ENCODE measurements at regions not wholly inside any gene's neighbourhood (a gene's known extent, or its start where the extent isn't known, plus 50 kb on each side); places are given as distances from the start of the nearest gene placed in this dataset.

DNA sequence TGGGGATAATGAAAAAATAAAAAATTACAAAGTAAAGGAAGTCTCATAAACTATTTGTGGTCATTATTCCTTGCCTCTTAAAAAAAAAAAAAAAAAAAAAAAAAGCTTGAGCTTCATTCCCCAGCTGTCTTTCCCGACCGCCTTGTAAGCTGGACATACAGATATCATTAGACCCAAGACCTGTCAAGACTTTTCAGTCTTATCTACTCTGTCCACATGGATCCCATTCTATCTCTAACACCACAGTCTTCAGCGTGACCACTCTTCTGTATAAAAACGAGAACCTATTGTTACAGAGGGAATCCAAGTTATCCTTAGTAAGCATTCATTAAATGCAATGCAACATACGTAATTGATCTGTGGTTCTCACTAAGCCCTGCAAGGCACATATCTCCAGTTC lies 423.5 kb downstream of the MEI4 start (continued):
- TF ChIP-seq, protein P1, sequence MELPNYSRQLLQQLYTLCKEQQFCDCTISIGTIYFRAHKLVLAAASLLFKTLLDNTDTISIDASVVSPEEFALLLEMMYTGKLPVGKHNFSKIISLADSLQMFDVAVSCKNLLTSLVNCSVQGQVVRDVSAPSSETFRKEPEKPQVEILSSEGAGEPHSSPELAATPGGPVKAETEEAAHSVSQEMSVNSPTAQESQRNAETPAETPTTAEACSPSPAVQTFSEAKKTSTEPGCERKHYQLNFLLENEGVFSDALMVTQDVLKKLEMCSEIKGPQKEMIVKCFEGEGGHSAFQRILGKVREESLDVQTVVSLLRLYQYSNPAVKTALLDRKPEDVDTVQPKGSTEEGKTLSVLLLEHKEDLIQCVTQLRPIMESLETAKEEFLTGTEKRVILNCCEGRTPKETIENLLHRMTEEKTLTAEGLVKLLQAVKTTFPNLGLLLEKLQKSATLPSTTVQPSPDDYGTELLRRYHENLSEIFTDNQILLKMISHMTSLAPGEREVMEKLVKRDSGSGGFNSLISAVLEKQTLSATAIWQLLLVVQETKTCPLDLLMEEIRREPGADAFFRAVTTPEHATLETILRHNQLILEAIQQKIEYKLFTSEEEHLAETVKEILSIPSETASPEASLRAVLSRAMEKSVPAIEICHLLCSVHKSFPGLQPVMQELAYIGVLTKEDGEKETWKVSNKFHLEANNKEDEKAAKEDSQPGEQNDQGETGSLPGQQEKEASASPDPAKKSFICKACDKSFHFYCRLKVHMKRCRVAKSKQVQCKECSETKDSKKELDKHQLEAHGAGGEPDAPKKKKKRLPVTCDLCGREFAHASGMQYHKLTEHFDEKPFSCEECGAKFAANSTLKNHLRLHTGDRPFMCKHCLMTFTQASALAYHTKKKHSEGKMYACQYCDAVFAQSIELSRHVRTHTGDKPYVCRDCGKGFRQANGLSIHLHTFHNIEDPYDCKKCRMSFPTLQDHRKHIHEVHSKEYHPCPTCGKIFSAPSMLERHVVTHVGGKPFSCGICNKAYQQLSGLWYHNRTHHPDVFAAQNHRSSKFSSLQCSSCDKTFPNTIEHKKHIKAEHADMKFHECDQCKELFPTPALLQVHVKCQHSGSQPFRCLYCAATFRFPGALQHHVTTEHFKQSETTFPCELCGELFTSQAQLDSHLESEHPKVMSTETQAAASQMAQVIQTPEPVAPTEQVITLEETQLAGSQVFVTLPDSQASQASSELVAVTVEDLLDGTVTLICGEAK (IDR thresholded peaks at IDR 0.05) = no peak
- TF ChIP-seq, protein P1 (CRISPR knock-in tag; IDR thresholded peaks at IDR 0.05) = no peak
- 0 out of 2 replicates have a peak, but pooled peaks have one; percentile 15 for TF ChIP-seq SOX6 (IDR thresholded peaks at IDR 0.05)
- no peak for TF ChIP-seq RAD51 (IDR thresholded peaks at IDR 0.05; ENCODE audit: borderline replicate concordance, low read depth)
- TF ChIP-seq DMBX1 (CRISPR knock-in tag; IDR thresholded peaks at IDR 0.05; ENCODE audit: borderline replicate concordance) = no peak
- TF ChIP-seq SMARCA5 (IDR thresholded peaks at IDR 0.05) = no peak
- TF ChIP-seq, protein P2, sequence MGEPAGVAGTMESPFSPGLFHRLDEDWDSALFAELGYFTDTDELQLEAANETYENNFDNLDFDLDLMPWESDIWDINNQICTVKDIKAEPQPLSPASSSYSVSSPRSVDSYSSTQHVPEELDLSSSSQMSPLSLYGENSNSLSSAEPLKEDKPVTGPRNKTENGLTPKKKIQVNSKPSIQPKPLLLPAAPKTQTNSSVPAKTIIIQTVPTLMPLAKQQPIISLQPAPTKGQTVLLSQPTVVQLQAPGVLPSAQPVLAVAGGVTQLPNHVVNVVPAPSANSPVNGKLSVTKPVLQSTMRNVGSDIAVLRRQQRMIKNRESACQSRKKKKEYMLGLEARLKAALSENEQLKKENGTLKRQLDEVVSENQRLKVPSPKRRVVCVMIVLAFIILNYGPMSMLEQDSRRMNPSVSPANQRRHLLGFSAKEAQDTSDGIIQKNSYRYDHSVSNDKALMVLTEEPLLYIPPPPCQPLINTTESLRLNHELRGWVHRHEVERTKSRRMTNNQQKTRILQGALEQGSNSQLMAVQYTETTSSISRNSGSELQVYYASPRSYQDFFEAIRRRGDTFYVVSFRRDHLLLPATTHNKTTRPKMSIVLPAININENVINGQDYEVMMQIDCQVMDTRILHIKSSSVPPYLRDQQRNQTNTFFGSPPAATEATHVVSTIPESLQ (CRISPR knock-in tag; IDR thresholded peaks at IDR 0.05) = no peak

Measured in K562 (cell line).